GM19468 (cell line): ENCODE measurements at regions not wholly inside any gene's neighbourhood (a gene's known extent, or its start where the extent isn't known, plus 50 kb on each side); places are given as distances from the start of the nearest gene placed in this dataset.
"Not testable (repeated sequence)": the region's sequence is repeated elsewhere in the genome, so short reads cannot be mapped to it uniquely, and the experiment has no call there.

Source experiments
- ATAC-seq: cut with Tn5 transposase; IDR thresholded peaks from one replicate; pipeline ENCODE4 v1.9.1; 2021; ENCODE audit warnings: mild to moderate bottlenecking, moderate library complexity, moderate number of reproducible peaks; ENCODE audit not compliant: unreplicated experiment; ENCODE audit errors: extremely low read depth

DNA sequence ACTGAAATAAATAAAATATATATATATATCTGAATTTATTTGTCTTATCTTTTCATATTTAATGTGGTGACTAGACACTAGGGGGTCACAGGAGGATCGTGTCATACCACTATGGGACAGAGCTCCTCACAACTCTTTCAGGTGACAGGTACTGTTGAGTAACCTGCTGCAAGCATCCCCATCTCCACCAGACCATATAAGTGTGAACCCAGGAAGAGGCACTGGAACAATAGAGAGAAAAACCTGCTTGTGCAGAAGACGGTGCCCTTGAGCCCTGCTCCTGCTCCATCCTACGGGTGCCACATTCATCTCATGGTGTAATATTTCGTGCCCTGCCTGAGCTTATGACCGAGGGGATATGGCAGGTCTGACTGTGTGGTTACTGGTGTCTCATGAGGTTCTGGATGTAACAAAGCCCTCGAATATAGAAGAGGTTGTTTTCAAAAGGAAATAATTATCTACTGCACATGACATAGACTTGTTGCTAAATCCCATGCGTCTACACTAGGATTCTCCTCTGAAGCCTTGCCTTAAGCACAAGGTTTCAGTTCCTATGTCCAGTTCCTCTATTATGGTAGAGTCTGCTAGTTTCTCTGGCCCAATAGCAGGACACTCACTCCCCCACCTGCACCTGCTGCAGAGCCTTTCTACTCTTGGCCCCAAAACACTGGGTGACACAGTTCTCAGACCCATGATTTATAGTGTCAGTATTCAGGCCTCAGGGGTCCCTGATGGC, 70.4 kb downstream of the GGTLC2 start:
- peak; percentile 27 for ATAC-seq

GRCh38 chr22:22716136-22716665, 71.8 kb downstream of the GGTLC2 start:
- ATAC-seq: no peak

DNA sequence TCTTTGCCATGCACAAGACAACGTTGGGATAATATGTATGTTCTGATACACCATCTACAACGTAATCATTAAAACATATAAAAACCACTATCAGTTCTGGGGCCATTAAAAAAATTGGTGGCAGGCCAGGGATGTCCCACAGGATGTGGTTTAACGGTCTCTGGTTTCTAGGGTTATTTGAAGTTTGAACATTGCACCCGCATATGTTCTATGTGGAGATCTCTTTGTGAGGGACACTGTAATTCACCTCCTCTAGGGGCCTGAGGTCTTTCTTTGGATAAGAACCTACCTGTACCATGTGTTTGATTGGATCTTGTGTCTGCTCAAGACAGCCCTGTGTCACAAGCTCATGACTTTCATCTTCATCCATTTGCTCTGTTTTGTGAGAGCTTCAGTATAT, 73.2 kb downstream of the GGTLC2 start:
- ATAC-seq: no peak

DNA sequence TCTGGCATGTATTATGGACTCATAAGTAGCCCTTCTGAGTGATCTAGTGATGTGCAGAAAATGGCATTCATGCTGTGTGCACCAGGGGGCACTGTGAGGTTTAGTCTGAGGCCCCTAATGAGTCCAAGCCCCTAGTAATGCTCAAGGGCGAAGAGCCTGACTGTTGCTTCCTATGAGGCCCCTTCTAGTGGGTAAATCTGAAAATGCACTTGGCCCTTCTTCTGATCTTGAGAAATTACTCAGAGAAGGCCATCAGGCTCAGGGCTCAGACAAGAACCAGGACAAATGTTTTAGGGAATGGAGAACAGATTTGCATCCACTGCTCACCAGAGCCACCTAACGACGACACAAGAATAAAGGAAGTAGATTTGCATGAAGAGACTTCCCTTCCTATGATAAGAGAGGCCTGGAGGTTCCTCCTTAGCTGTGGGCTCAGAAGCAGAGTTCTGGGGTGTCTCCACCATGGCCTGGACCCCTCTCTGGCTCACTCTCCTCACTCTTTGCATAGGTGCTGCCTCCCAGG, 75.8 kb downstream of the GGTLC2 start:
- ATAC-seq: no peak

GRCh38 chr22:22720724-22721261, 76.4 kb downstream of the GGTLC2 start:
- no peak for ATAC-seq

- no peak for ATAC-seq
Observed at GRCh38 chr22:22721681-22722354, 77.4 kb downstream of the GGTLC2 start.

GRCh38 chr22:22728382-22728781, 84.0 kb downstream of the GGTLC2 start:
- ATAC-seq: no peak

- ATAC-seq: no peak
Observed at GRCh38 chr22:22730655-22731373, 86.4 kb downstream of the GGTLC2 start.

DNA sequence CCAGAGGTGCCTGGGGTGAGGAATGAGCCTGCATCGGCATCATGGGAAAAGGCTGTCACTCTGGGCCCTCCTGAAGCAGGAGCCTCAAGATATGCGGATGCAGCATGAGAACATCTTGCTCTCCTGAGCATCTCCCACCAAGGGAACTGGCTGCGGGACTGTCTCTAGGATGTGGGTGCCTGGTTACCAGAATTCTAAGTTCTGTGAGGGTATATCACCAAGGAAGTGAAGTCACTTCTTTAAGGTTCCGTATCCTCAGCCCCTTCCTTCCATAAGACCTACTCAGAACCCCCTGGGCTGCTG, 86.9 kb downstream of the GGTLC2 start:
- ATAC-seq: no peak

DNA sequence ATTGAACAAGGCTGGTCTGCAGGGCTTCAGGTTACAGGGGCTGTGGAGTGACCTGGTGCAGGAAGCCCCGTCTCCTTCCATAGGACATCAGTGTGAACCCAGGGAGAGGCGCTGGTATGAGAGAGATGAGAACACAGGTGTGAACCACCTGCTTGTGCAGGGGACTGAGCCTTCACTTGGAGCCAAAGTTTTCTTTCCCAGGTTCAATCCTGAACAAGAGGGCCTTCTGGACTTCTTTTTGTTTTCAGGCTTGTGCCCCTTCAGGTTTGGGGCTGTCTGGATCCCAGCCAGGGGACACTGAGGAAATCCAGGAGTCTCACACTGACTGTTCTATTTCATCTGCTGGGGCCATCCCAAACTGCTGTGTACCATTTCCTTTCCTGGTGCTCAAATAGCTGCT, 88.6 kb downstream of the GGTLC2 start:
- not testable (repeated sequence) for ATAC-seq

DNA sequence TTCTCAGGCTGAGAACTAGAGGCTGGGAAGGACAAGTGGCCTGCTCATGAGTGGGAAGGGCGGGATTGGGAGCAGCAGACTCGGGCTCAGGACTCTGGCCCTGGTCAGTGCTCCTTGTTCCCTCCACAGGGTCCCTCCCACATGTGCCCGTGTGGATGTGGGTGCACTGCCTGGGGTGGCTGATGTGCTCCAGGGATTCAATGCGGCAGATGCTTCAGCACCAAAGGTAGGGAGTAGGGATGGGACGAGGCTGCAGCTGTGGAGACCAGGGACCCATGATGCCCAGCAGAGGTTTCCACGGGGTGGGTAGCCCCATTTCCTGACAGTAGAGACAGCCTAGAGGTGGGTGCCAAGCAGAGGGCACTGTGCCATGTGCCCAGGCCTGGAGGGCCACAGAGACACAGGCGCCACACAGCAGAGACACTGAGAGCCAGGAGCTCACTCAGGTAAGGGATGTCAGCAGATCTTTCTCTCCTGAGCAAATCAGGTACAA, 89.5 kb downstream of the GGTLC2 start:
- no peak for ATAC-seq

DNA sequence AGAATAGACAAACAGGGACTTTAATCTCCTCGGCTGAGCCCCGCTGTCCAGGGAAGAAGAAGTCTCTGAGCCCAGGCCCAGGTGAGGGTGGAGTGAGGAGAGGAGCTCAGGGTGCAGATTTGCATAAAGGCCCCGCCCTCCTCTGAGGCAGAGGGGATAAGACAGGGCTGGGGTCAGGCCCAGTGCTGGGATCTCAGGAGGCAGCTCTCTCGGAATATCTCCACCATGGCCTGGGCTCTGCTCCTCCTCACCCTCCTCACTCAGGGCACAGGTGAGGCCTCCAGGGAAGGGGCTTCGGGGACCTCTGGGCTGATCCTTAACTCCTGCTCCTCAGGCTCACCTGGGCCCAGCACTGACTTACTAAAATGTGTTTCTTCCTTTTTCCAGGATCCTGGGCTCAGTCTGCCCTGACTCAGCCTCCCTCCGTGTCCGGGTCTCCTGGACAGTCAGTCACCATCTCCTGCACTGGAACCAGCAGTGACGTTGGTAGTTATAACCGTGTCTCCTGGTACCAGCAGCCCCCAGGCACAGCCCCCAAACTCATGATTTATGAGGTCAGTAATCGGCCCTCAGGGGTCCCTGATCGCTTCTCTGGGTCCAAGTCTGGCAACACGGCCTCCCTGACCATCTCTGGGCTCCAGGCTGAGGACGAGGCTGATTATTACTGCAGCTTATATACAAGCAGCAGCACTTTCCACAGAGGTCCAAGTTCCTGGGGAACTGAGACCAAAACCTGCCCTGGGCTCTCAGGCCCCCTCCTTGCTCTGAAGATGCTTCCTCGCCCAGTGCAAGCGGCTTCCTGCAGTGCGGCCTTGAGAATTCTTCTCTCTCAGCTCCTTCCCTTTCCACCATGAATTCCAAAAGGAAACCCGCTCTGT, 90.2 kb downstream of the GGTLC2 start:
- ATAC-seq: not testable (repeated sequence)

GRCh38 chr22:22735276-22735675, 90.9 kb downstream of the GGTLC2 start:
- ATAC-seq: not testable (repeated sequence)

DNA sequence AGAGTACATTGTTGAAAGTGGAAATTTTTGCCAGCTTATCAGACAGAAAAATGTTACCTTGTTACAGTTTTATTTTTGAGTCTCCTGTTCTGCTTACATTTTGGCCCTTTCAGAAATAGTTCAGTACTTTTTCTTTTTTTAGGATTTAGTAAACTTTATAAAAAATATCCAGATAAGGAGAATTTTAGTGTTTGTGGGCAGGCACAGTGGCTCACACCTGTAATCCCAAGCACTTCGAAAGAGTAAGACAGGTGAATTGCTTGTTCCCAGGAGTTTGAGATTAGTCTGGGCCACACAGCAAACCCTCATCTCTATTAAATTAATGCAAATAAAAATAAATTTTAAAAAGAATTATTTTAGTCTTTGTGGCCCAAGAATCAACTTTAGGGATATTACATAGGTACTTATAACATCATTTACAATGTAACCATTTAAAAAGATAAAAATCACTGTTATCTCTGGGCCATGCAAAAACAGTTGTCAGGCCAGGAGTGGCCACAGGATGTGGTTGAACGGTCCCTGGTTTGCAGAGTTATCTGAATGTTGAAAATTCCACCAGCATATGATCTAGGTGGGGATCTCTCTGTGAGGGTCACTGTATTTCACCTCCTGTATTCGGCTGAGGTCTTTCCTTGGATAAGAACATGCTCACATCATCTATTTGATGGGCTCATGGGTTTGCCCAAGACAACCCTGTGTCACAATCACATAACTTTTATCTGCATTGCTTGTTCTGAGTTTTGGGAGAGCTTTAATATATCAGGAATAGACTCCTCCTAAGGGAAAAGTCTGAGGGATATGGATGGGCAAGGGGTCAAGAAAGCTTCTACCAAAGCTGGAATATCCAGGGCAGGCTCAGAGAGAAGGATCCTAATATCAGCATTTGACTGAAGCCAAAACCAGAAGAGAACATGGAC, 91.5 kb downstream of the GGTLC2 start:
- ATAC-seq: no peak

GRCh38 chr22:22737590-22737989, 93.2 kb downstream of the GGTLC2 start:
- no peak for ATAC-seq

DNA sequence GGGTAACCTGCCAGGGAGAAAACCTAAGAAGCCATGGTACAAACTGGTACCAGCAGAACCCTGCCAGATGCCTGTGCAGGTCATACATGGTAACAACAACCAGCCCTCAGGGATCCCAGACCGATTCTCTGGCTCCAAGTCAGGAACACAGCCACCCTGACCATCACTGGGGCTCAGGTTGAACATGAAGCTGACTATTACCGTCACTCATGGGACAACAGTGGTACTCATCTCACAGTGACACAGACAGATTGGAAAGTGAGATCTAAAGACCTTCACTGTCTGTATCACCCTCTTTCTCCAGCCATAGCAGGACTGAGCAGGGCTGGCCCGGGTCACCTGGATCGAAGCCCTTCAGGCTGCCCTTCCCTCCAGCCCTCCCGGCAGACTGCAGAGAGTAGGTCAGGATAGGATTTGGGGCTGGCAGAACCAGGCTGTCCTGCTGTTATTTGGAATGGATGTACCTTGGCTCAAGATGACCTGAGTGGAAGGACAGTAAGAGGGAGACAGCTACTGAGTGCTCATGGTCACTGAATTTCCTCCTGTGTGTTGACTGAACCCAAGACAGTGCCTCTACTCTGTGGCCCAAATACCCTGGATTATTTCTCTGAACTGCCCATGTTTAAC, 94.7 kb downstream of the GGTLC2 start:
- ATAC-seq: no peak

GRCh38 chr22:22740560-22741276, 96.3 kb downstream of the GGTLC2 start:
- ATAC-seq: no peak
